GM13976 (cell line): ENCODE measurements at regions not wholly inside any gene's neighbourhood (a gene's known extent, or its start where the extent isn't known, plus 50 kb on each side); places are given as distances from the start of the nearest gene placed in this dataset.
"Not testable (repeated sequence)": the region's sequence is repeated elsewhere in the genome, so short reads cannot be mapped to it uniquely, and the experiment has no call there.

Experiments used
- DNase-seq: peaks from one replicate; pipeline ENCODE4 v3.0.0; 2012; ENCODE audit warnings: low spot score
- in situ Hi-C: fragments of 300-500 bp; cut with MboI; formaldehyde crosslinking; loops from one replicate; pipeline ENCODE4 v1.12.0; 2022; ENCODE audit warnings: low sequenced_read_pairs, mixed read lengths, inconsistent platforms; ENCODE audit not compliant: unreplicated experiment
- TF ChIP-seq, protein P1 (sequence below): IDR thresholded peaks from 2 replicates; pipeline ENCODE4 v1.5.1; 2012; ENCODE audit warnings: borderline replicate concordance, mild to moderate bottlenecking; ENCODE audit not compliant: insufficient read depth; ENCODE audit errors: extremely low read depth, missing control alignments, control extremely low read depth

DNA sequence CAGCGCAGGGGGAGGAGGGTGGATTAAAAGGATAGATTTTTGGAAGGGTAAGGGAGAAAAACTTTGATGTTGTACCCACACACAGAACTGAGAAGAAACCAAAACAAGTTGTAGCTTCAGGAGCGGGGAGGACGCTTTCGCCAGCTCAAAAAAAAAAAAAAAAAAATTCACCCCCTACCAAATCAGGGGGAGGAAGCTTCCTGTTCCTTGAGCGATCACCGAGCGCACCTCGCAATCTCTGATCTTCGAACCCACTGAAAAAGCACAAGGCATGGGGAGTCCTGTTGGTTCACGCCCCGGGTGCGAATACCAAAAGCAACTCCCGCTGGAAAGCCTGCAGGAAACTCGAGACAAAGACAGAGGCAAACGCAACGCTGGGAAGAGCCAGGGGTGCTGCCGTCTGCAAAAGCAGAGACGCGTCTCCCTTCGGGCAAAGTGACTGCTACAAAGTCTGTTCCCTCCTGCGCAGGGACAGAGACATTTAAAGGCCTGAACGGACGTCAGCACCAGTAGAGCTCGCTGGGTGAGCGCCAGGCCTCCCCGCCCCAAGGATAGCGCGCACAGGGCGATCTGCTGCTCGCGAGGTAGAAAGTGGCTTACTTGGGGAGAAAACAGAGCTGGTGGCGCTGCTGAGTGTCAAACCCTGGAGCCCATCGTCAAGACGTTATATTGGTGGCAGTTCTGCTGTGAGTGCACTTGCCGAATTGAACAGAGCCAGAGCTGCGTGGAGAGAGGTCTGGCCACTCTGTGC, 190.4 kb downstream of the USP22 start:
- TF ChIP-seq, protein P1, sequence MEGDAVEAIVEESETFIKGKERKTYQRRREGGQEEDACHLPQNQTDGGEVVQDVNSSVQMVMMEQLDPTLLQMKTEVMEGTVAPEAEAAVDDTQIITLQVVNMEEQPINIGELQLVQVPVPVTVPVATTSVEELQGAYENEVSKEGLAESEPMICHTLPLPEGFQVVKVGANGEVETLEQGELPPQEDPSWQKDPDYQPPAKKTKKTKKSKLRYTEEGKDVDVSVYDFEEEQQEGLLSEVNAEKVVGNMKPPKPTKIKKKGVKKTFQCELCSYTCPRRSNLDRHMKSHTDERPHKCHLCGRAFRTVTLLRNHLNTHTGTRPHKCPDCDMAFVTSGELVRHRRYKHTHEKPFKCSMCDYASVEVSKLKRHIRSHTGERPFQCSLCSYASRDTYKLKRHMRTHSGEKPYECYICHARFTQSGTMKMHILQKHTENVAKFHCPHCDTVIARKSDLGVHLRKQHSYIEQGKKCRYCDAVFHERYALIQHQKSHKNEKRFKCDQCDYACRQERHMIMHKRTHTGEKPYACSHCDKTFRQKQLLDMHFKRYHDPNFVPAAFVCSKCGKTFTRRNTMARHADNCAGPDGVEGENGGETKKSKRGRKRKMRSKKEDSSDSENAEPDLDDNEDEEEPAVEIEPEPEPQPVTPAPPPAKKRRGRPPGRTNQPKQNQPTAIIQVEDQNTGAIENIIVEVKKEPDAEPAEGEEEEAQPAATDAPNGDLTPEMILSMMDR: no peak
- in situ Hi-C loops: no loop called here
- no peak for DNase-seq

DNA sequence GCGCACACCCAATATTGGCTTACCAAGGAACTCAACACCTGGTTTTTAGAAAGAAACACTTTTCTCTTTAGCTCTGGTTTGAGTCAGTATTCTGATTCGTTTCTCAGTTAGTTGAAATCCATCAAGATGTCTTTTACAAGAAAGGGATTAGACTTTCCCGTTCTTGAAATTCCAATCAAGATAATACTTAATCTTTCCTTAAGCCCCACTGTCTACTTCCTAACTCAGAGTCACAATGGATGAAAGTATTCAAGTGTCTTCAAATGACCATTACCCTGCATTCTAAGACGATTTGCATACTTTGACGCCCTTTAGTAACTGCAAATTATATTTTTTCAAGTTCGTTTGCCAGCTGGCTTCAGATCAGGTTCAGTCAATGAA, 189.8 kb downstream of the USP22 start:
- TF ChIP-seq, protein P1: no peak
- no peak for DNase-seq
- in situ Hi-C loops: no loop called here

DNA sequence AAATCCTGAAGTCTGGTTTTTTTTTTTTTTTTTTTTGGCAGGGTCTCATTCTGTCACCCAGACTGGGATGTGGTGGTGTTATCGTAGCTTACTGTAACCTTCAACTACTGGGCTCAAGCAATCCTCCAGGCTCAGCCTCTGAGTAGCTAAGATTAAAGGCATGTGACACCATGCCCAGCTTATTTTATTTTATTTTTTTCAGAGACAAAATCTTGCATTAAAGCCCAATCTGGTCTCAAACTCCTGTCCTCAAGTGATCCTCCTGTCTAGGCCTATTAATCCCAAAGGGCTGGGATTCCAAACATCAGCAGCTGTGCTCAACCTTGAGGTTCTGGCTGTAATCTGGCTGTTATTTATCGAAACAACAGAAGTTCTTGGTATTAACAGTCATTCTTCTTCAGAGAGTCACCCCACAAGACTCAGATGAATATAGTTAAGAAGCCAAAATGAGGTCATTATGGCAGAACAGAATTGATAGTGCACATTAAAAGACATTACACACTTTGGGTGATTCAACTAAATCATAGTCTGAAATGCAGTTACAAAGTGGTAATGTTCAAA, 186.8 kb downstream of the USP22 start:
- DNase-seq, in situ Hi-C loops: not testable (repeated sequence)

DNA sequence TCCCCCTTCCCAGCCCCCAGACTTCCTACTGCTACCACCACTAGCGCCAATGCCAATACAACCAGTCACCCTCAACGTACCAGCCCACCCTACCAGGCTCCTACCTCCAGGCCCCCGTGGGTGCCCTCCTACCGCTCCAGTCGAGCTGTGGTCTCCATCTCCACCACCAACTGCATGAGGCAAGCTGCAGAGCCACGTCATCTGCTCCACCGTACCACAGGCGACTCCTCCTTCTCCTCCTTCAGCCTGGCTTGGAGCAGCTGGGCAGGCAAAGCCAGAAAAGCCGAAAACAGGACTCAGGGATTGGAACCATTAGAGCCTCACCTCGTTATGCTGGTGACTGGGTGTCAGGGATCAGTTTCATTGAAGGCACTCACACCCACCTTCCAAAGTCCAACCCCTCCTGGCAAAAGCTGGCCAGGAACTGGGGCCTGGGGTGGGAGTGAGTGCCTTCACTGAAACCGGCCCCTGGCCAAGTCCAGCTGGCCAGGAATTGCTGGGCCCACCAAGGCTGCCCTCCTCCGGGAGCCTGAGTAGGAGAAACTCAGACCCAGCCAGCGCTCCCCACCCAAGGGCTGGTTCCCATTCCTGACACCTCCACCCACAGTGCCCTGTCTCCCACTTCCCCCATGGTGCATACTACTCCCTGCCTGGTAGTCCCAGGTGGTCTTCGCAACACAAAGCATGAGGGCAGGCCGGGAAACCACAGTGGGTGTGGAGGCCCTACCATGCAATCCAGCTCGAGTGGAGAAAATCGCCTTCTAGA, 176.2 kb downstream of the USP22 start:
- DNase-seq, in situ Hi-C loops: not testable (repeated sequence)

DNA sequence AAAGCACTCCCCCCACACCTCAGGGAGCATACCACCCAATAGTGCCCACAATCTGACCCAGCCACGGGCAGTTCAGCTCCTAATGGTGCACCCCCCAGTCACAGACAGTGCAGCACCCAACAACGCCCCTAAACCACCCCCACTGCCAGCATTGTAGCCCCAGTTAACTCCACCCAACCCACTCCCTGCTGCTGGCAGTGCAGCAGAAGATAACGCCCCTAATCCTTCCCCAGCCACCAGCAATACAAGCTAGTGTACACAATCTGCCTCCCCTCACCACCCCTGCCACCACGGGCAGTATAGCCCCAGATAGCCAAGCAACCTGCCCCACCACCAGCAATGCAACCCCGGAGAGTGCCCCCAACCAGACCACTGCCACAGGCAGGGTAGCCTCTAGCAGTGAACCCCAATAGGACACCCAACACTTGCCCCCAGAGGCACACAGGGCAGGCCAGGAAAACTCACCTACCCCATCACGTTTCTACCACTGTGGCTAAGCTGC, 175.3 kb downstream of the USP22 start:
- in situ Hi-C loops: not testable (repeated sequence)

DNA sequence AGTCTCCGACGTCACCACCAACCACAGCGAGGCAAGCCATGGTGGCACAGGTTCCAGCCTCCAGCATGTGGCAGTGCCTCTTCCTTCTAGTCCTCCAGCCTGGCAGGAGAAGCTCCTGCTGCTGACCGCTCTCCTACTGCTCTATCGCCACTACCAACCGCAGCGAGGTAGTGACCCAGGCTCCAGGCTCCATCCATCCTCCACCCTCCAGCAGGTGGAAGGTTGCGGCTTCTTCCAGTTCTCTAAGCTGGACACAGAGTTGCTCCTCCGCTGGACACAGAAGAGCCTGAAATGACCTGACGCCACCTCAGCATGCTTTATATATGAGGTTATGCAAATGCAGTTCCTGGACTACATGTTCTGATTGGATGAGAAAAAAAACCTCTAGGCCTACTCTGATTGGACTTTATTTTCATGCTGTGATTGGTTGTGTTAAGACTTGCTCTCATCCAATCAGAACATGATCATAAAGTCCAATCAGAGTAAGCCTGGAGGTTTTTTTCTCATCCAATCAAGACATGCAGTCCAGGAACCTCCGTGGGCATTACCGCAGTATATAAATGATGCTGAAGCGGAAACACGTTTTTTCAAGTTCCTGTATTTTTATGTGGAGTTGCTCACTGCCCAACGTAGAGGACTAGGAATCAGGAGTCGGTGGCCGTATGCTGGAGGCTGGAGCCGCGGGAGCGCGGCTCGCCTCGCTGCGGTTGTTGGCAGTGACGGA, 174.7 kb downstream of the USP22 start:
- DNase-seq, in situ Hi-C loops: not testable (repeated sequence)

More for the DNA sequence above, 175.3 kb downstream of the USP22 start:
- DNase-seq: not testable (repeated sequence)

DNA sequence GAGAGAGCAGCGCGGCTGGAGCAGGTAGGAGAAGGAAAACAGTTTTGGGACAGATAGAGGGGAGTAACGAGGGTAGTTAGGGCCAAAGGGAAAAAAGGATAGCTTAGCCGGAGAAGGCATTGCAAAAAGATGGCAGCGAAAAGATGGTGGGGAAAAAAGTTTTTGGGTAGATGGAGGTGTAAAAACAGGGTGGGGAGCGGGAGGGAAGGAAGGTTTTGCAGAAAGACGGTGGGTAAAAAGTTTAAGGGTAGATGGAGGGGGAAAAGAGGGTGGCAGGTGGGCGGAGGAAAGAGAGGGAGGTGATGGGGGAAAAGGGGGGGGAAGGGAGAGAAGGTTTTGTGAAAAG, 174.2 kb downstream of the USP22 start:
- DNase-seq, in situ Hi-C loops: not testable (repeated sequence)

DNA sequence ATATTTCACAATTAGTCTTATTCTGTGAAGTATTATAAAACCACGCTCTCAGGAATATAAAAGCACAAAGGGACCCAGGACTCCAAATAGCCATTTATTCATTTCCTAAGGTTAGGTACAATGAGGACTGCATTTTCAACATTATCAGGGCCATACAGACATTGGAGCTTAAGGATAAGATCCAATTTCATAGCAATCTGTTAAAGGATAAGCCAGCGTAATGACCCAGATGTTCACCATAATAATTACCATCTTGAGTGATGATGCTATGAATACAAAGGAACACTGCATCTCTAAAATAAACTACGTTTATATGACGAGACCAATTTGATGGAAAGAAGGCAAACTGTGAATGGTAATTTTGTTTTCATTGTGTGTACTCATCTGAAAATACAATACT, 169.6 kb downstream of the USP22 start:
- DNase-seq, in situ Hi-C loops: not testable (repeated sequence)

DNA sequence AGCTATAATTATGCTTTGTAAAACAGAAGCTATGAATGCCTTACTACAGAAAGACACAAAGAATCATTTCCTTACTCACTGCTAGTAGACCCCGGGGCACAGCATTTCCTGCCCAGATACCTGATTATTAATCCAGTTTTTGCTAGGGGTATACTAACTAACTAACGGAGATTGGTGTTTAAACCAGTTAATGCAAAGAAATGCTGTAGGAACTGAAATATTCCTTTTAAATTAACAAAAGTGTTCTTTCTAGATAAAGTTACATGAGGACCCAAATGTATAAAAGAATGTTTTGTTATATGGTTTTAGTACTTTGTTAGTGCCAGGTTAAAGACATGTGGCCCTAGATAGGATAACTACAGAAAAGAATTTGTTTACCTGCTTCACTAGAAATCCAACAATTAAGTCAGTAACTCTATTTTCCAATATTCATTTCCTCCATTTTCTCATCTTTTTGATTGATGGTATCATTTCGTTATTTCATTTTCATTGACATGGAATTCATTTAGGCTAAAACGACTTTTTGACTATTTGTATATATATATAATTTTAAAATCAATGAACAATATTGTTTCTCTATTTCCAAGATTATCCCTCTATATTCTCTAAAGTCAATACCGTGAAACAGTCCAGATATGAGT, 169.0 kb downstream of the USP22 start:
- in situ Hi-C loops, DNase-seq: not testable (repeated sequence)

DNA sequence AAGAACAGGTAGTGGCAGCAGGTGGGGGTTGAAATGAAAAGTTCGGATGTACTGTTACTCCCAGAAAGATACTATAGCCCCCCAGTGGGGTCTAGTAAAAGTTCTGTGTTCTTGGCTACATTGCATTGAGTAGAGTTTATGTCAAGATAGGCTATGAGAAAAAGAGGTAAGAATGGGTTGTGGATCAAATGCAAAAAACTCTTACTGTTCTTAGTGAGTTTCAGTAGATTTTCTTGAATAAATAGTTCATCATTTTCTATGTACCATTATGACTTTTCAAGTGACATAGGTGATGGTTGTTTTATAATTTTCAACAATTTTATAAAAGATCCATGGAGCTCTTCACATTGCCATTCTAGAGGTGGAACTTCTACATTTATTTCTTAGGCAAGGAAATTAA, 165.4 kb downstream of the USP22 start:
- DNase-seq, in situ Hi-C loops: not testable (repeated sequence)
